GM21447 (cell line): ENCODE measurements at regions not wholly inside any gene's neighbourhood (a gene's known extent, or its start where the extent isn't known, plus 50 kb on each side); places are given as distances from the start of the nearest gene placed in this dataset.
"Not testable (repeated sequence)": the region's sequence is repeated elsewhere in the genome, so short reads cannot be mapped to it uniquely, and the experiment has no call there.

Experiments used
- ATAC-seq: cut with Tn5 transposase; IDR thresholded peaks from one replicate; pipeline ENCODE4 v1.9.1; 2021; ENCODE audit not compliant: unreplicated experiment

DNA sequence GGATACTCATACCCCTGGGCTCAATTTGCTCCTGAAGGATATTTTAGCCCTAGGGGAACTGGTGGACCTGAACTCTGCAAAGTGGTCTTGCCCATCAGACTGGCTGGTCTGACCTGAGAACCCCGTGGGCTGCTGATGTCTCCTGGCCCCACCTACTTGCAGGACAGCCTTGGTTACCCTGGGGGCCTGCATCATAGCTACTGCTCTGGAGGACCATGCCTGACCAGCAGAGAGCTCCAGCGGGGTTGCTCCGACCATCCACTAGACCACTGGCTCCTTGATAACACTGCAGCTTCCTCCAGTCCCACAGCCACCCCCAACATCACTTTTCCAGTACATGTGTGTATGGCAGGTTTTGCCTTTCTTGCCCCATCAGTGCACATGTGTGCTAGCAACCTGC lies 331.6 kb upstream of the BRINP3 start:
- ATAC-seq = no peak

- ATAC-seq = no peak
These were observed 335.3 kb upstream of the BRINP3 start for GRCh38 chr1:190812996-190813395.

DNA sequence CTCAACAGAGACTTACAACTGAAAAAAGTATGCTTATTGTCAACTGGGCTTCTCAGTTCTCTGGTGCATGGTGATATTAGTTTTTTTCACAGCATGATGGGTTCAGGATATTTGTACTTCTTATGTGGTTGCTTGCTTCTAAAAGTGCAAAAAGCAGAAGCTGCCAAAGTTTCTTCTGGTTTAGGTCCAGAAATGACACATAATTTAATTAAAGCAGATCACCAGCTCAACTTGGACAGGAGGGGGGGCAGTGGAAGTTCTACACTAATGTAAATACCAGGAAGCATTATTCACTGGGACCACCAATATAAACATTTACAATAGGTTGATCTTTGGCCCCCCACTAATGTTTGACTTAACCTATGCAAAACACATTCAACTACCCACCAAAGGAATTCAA lies 354.8 kb upstream of the BRINP3 start:
- no peak for ATAC-seq

GRCh38 chr1:190835658-190836057 lies 358.0 kb upstream of the BRINP3 start:
- ATAC-seq = no peak

- not testable (repeated sequence) for ATAC-seq
These were observed 359.5 kb upstream of the BRINP3 start for GRCh38 chr1:190837200-190837599.

GRCh38 chr1:190837888-190838287 lies 360.2 kb upstream of the BRINP3 start:
- no peak for ATAC-seq

DNA sequence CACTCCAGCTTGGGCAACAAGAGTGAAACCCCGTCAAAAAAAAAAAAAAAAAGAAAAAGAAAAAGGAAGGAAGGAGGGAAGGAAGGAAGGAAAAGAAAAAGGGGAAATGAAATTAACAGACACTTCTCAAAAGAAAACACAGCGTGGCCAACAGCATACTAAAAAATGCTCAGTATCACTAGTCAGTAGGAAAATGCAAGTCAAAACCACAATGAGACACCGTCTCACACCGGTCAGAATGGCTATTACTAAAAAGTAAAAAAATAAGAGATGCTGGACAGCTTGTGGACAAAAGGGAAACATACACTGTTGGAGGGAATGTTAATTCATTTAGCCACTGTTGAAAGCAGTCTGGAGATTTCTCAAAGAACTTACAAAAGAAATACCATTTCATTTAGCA lies 369.5 kb upstream of the BRINP3 start:
- no peak for ATAC-seq

- no peak for ATAC-seq
These were observed 371.7 kb upstream of the BRINP3 start for GRCh38 chr1:190849346-190849745.

DNA sequence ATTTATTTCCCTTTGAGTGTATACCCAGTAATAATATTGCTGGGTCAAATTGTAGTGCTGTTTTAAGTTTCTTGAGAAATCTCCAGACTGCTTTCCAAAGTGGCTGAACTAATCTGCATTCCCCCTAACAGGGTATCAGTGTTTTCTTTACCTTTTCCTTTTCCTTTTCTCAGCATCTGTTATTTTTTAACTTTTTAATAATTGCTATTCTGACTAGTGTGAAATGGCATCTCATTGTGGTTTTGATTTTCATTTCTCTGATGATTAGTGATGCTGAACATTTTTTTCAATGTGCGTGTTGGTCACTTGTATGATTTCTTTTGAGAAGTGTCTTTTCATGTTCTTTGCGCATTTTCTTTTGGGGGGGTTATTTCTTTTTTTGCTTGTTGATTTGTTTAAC lies 374.9 kb upstream of the BRINP3 start:
- ATAC-seq = no peak

DNA sequence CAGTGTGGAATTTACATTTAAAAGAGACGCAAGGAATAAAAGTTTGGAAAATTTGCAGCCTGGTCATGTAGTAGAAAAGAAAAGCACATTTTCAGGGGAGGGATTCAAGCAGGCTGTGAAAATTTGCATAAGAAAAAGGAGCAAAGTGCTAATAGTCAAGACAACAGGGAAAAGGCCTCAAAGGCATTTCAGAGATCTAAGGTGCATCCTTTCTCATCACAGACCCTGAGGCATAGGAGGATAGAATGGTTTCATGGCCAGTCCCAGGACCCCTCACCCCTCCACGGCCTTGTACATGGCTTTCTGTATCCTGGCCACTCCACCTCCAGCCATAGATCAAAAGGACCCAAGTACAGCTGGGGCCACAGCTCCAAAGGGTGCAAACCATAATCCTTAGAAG lies 380.5 kb upstream of the BRINP3 start:
- ATAC-seq = no peak

DNA sequence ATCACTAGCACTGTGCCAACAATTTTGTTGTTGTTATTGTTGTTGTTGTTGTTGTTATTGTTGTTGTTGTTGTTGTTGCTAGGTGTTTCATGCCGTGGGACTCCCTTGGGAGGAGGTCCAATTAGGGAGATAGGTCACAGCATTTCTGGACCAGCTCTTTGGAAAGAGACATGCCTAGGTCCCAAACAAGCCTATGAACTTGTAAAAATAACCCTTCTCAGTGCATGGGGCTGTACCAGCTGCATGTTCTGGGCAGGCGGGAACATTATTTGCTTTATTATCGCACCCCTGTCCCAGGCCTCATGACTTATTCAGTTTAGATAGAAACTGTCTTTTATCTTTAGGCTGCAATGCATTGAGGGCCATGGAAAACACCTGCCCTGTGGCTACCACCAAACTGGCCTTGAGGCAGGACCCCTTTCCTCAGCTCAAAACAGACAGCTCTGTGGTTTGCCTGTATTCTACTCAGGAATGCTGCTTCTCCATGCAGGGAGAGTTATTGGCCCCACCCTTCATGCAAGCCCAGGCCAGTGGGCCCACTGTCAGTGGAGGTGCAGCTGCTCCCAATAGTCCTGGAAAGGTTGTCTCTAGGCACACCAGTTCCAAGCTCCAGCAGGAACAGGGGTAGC lies 386.5 kb upstream of the BRINP3 start:
- ATAC-seq = no peak

DNA sequence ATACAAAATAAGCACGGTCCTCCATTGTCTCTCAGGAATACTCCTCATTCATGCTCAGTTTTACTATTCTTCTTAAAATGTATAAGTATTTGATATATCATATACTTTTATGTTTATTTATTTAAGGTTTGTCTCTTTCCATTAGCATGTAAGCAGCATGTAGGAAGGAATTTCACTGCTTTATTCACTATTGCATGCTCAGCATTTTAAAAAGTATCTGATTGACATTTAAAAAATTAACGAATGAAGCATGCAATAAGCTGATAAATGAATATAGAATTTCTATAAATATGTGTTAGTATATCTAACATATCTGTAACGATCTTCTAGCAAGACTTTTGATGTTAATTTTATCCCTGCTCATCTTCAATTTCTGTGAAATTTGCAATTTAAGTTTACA lies 402.7 kb upstream of the BRINP3 start:
- no peak for ATAC-seq

GRCh38 chr1:190881064-190881463 lies 403.4 kb upstream of the BRINP3 start:
- no peak for ATAC-seq

DNA sequence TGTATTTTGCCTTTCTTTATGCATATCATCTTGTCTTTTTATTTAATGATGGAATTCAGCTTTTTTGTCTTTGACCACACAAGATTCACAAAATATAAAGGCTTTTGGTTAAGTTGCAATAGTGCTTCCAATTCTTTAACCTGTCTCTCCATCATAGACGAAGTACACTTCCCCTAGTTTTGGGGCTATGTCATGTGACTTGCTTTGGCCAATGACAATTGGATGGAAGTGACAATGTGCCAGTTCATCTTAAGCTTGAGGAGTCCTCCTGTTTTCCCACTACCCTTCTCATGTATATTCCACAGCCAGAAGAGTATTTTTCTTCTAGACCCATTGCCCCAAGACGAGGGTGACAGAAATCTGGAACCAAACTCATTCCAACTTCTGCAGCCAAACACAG lies 419.6 kb upstream of the BRINP3 start:
- no peak for ATAC-seq

GRCh38 chr1:190904091-190904695 lies 426.5 kb upstream of the BRINP3 start:
- no peak for ATAC-seq

- no peak for ATAC-seq
These were observed 428.6 kb upstream of the BRINP3 start for GRCh38 chr1:190906206-190906725.

GRCh38 chr1:190908246-190908645 lies 430.6 kb upstream of the BRINP3 start:
- no peak for ATAC-seq

DNA sequence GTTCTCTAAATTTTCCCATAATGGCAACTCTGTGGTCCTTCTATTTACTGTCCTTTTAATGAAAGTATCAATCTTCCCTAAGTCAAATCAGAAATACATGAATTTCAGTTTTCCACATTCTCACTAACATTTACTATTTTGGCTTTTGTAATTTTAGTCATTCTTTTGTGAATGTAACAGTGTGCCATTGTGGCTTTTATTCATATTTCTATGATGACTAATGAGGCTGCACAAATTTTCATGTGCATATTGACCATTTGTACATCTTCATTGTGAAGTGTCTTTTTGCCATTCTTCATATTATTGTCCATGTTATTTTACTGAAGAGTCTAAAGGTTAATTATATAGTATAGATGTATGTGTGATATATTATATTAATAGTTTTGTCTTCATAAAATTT lies 431.0 kb upstream of the BRINP3 start:
- ATAC-seq = no peak

- ATAC-seq = no peak
These were observed 458.3 kb upstream of the BRINP3 start for GRCh38 chr1:190935925-190936324.

DNA sequence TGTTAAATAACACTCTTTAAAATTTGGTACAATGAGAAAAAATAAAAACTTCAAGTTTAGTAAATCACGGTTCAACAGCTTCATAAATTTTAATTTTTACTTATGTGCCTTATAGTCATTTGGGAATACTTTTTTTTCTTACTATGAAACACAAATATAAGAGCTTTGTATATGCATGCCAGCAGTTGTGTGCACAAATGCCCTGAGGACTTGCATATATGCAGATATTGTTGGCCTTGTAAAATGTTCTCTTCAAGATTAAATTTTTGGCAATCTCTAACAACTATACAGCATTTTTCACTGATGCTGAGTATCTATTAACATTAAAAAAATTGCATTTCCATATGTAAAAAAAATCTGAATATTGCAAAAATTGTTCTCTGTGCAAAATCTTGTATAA lies 458.7 kb upstream of the BRINP3 start:
- ATAC-seq = no peak

DNA sequence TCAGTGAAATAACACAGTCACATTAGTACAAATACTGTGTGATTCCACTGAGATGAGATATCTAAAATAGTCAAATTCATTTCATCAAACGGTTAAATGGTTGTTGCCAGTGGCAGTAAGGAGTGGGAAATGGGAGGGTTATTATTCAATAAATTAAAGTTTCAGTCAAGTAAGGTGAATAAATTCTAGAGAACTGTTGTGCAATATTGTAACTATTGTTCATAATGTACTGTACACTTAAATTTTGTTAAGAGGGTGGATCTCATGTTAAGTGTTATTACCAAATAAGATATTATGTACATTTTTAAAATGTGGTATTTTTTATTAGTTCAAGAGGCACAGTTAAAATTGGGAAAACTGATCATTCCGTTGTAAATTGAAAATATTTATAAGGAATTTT lies 463.3 kb upstream of the BRINP3 start:
- no peak for ATAC-seq

DNA sequence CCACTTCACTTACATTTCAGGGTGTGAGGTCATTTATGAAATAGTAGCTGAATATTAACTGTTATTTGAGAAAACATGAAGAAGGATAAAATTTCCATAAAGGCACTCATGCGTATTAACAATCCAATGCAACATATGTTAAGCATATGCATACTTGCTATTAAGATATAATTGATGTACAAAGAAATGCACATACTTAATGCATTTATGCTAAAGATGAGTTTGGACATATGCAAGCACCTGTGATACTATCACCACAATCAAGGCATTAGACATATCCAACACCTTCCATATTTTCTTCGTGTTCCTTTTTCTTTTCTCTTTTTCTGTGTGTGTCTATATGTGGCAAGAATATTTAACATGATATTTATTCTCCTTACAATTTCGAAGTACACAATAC lies 464.8 kb upstream of the BRINP3 start:
- no peak for ATAC-seq

- ATAC-seq = not testable (repeated sequence)
These were observed 466.1 kb upstream of the BRINP3 start for GRCh38 chr1:190943722-190944121.
